Subcutaneous abdominal adipose tissue (tissue), 5 donors: ENCODE measurements at regions not wholly inside any gene's neighbourhood (a gene's known extent, or its start where the extent isn't known, plus 50 kb on each side); places are given as distances from the start of the nearest gene placed in this dataset.
"Not testable (repeated sequence)": the region's sequence is repeated elsewhere in the genome, so short reads cannot be mapped to it uniquely, and the experiment has no call there.

ENCODE experiments used
- H3K27ac ChIP-seq: one replicate; pipeline ENCODE4 v1.7.0; 2013; ENCODE audit warnings: low read depth, mild to moderate bottlenecking, inconsistent platforms, low read length, moderate library complexity
- H3K27me3 ChIP-seq, 5 donors: one replicate each; pipeline ENCODE4 v1.7.0; 2013; ENCODE audit warnings: low read length in 5 of 5, inconsistent platforms in 1 of 5; ENCODE audit not compliant: control insufficient read depth in 5 of 5, insufficient read depth in 4 of 5
- H3K36me3 ChIP-seq, 5 donors: one replicate each; pipeline ENCODE4 v1.7.0; 2013; ENCODE audit warnings: low read length in 5 of 5; ENCODE audit not compliant: control insufficient read depth in 5 of 5, insufficient read depth in 5 of 5
- H3K4me1 ChIP-seq, 5 donors: one replicate each; pipeline ENCODE4 v1.7.0; 2013; ENCODE audit warnings: low read length in 5 of 5, mild to moderate bottlenecking in 3 of 5, moderate library complexity in 1 of 5; ENCODE audit not compliant: control insufficient read depth in 5 of 5, insufficient read depth in 5 of 5
- H3K4me3 ChIP-seq, 5 donors: one replicate each; pipeline ENCODE4 v1.7.0; 2013; ENCODE audit warnings: low read length in 5 of 5, low read depth in 1 of 5
- H3K9ac ChIP-seq, 5 donors: one replicate each; pipeline ENCODE4 v1.7.0; 2013; ENCODE audit warnings: low read length in 5 of 5, mild to moderate bottlenecking in 4 of 5, moderate library complexity in 3 of 5
- H3K9me3 ChIP-seq, 5 donors: one replicate each; pipeline ENCODE4 v1.7.0; 2013; ENCODE audit warnings: low read length in 5 of 5; ENCODE audit not compliant: control insufficient read depth in 5 of 5
- donor health status: healthy.
- donor health status: healthy.
- donor health status: healthy.
- donor health status: healthy.
- donor health status: healthy.

- H3K9ac ChIP-seq = no peak overlapping the region
- H3K27ac ChIP-seq = no peak overlapping the region
- no peaks in the 10 kb centered on the region for H3K36me3 ChIP-seq
- no peak overlapping the region for H3K4me3 ChIP-seq
- H3K9me3 ChIP-seq = no peaks in the 10 kb centered on the region
- H3K27me3 ChIP-seq = no peaks in the 10 kb centered on the region
- no peaks in the 10 kb centered on the region for H3K4me1 ChIP-seq
Measured at GRCh38 chr4:72860766-72861165, 208.8 kb downstream of the COX18 start.

DNA sequence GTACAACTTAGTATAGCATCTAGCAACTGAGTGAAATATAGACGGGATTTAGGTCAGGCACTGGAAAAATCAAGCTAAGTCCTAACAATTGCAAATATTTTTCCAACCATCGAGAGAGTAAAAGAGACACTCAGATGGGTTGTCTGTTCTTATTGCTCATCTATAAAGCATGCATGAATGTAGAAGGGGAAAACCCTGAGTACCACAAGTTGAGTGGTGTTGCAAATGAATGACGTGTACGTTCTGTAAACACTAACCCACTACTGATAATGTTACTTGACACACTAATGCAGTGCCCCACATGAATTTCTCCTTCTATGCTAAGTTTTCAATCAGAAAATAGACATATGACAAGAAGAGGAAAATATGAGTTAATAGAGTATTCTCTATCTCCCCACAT lies 211.2 kb downstream of the COX18 start:
- Histone ChIP-seq H3K27me3 (no peaks in the 10 kb centered on the region), H3K9ac (no peak overlapping the region), H3K27ac (no peak overlapping the region), H3K36me3 (no peaks in the 10 kb centered on the region), H3K4me3 (no peak overlapping the region), H3K9me3 (no peaks in the 10 kb centered on the region), H3K4me1 (no peaks in the 10 kb centered on the region)

- Histone ChIP-seq H3K9me3 (no peaks in the 10 kb centered on the region), H3K36me3 (no peaks in the 10 kb centered on the region), H3K4me1 (no peaks in the 10 kb centered on the region)
Measured at GRCh38 chr4:72857787-72858186, 211.7 kb downstream of the COX18 start.

DNA sequence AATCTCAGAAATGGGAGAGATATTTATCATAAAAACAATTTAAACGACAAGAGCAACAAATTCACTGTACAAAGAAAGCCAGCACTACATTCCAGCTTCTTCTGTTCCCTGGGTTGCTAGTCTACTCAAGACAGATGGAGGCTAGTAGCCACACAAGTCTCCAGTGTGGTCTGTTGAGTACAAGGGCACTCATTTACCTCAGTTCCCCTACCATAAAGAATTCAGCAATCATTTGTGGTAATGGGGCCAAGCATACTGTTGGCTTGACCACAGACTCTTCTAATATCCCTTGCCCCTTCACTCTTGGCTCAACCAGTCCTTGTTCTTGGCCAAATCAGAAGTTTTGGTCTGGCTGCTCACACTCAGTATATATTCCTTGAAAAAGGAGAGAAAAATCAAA lies 212.3 kb downstream of the COX18 start:
- H3K27ac ChIP-seq = no peak overlapping the region
- no peaks in the 10 kb centered on the region for H3K36me3 ChIP-seq
- no peaks in the 10 kb centered on the region for H3K4me1 ChIP-seq

More at GRCh38 chr4:72857787-72858186, 211.7 kb downstream of the COX18 start:
- H3K27me3 ChIP-seq = no peaks in the 10 kb centered on the region
- H3K4me3 ChIP-seq = no peak overlapping the region
- H3K9ac ChIP-seq = no peak overlapping the region
- H3K27ac ChIP-seq = no peak overlapping the region

GRCh38 chr4:72846280-72847111 lies 223.0 kb downstream of the COX18 start:
- H3K27me3 ChIP-seq = no peaks in the 10 kb centered on the region
- no peaks in the 10 kb centered on the region for H3K36me3 ChIP-seq
- H3K4me1 ChIP-seq = no peaks in the 10 kb centered on the region
- no peaks in the 10 kb centered on the region for H3K9me3 ChIP-seq
- no peak overlapping the region for H3K4me3 ChIP-seq
- no peak overlapping the region for H3K9ac ChIP-seq
- H3K27ac ChIP-seq = no peak overlapping the region

More for the DNA sequence above, 212.3 kb downstream of the COX18 start:
- Histone ChIP-seq H3K4me3 (no peak overlapping the region), H3K27me3 (no peaks in the 10 kb centered on the region), H3K9ac (no peak overlapping the region), H3K9me3 (no peaks in the 10 kb centered on the region)

DNA sequence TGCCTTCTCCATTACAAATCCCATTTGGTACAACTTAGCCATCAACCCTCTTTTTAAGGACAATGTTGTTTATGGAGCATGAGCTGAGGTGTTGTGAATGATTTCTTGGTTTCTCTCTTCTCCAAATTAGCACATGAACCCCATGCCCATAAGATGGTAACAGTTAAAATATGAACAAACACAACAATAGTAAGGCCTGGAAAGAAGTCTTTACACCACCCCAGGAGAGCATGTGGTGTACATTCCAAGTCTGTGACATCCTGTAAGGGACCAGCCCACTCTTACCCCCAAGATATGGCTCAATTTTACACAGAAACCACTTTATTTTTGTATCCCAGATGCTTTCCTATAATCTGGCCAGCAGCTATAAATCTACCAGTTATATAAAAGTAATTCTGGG lies 226.1 kb downstream of the COX18 start:
- Histone ChIP-seq H3K27ac (no peak overlapping the region), H3K27me3 (no peaks in the 10 kb centered on the region), H3K9ac (no peak overlapping the region), H3K36me3 (no peaks in the 10 kb centered on the region), H3K4me3 (no peak overlapping the region), H3K4me1 (no peaks in the 10 kb centered on the region), H3K9me3 (no peaks in the 10 kb centered on the region)

DNA sequence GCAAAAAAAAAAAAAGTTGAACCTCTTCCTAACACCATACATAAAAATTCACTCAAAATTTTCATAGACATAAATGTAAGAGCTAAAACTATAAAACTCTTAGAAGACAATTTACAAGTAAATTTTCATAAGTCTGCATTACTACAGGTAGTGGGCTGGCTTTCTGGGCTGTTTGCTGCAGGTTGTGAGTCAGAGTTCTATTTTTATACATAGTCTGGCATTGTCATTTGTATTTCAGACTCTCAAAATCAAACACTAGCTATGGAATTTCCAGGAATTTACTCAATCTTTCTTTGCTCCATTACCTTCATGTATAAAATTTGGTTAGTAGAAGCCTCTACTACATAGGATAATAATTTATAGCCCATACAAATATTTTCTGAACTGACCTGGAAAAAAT lies 227.2 kb downstream of the COX18 start:
- no peak overlapping the region for H3K4me3 ChIP-seq
- H3K27ac ChIP-seq = no peak overlapping the region
- H3K36me3 ChIP-seq = no peaks in the 10 kb centered on the region
- H3K27me3 ChIP-seq = no peaks in the 10 kb centered on the region
- no peaks in the 10 kb centered on the region for H3K4me1 ChIP-seq
- H3K9me3 ChIP-seq = no peaks in the 10 kb centered on the region
- H3K9ac ChIP-seq = no peak overlapping the region

DNA sequence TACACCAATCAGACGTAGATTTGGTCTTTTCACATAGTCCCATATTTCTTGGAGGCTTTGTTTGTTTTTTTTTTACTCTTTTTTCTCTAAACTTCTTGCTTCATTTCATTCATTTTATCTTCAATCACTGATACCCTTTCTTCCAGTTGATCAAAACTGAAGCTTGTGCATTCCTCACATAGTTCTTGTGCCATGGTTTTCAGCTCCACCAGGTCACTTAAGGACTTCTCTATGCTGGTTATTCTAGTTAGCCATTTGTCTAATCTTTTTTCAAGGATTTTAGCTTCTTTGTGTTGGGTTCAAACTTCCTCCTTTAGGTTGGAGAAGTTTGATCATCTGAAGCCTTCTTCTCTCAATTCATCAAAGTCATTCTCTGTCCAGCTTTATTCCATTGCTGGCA lies 229.3 kb downstream of the COX18 start:
- H3K9me3 ChIP-seq, H3K4me1 ChIP-seq, H3K27ac ChIP-seq, H3K36me3 ChIP-seq, H3K4me3 ChIP-seq, H3K9ac ChIP-seq, H3K27me3 ChIP-seq: not testable (repeated sequence)

DNA sequence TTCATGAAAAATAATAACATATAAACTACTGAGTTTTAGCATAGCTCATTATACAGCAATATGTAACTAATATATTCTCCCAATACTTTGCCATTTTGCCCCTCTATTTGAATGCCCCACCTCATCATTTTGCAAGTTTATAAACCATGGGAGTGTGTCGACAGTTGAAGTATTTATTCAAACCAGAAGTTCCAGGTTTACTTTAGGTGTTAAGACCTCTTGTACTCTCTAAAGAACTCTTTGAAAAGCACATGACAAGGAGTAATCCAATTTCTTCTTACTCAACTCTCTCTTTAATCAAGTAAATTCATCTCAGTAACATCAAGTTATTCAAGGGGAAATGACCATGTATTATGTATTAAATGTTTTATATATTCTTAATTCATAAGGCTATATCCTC lies 240.7 kb downstream of the COX18 start:
- H3K27me3 ChIP-seq = no peaks in the 10 kb centered on the region
- H3K27ac ChIP-seq = no peak overlapping the region
- H3K9ac ChIP-seq = no peak overlapping the region
- H3K36me3 ChIP-seq = no peaks in the 10 kb centered on the region
- peaks cover 0 to 7% (median 2%) of the 10 kb centered on the region in 5 donors for H3K9me3 ChIP-seq
- H3K4me1 ChIP-seq = no peaks in the 10 kb centered on the region
- H3K4me3 ChIP-seq = no peak overlapping the region

DNA sequence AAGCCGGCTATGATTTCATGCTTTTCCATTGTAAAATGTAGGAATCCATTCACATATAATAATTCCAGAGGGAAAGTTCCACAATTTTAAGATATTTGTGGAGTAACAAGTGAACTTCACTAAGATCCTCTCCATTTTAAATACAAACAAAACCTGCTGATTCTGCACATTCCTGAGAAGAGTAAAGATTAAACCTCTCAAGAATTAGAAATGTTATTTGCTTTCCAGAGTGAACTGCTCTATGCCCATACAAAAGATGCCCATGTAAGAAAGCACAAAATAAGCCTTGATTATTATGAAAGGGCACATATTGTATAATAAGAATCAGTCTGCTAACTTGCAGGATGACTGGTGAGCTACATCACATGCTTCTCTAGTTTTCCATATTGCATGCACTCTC lies 241.5 kb downstream of the COX18 start:
- Histone ChIP-seq H3K4me3 (no peak overlapping the region), H3K27ac (no peak overlapping the region), H3K4me1 (no peaks in the 10 kb centered on the region), H3K9ac (no peak overlapping the region), H3K9me3 (peaks cover 0 to 7% (median under 1%) of the 10 kb centered on the region in 5 donors), H3K27me3 (no peaks in the 10 kb centered on the region), H3K36me3 (no peaks in the 10 kb centered on the region)
